ENCODE measurements at regions not wholly inside any gene's neighbourhood (a gene's known extent, or its start where the extent isn't known, plus 50 kb on each side); places are given as distances from the start of the nearest gene placed in this dataset.

DNA sequence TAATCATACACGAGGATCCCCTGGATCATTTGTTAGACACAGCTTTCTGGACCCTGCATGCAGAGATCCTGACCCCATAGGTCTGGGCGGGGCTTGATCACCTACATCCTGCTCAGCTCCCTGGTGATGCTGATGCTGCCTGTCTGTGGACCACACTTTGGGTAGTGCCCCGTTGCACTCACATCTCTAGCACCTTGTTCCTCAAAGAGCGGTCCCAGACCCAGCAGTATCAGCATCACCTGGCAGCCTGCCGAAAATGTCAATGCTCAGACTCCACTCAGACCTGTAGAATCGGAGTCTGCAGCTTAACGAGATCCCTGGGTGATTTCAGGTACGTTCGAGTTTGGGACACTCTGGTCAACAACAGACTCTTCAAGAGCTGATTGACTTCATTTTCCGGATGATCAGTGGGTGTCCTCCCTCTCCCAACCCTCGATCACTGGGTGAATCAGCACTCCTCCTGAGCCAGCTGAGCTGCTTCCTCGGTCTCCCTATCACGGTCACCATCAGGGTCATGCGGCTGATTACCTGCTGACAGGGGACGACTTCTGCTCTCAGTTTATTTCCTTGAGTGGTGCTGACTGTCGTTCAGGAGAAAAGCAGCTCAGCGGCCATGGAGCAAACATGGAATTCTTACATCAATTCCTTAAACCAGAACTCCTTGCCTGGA lies 150.6 kb upstream of the RAB12 start:
- no peak for DNase-seq (ENCODE audit: low read depth, low spot score)
- no peak overlapping the region for H3K4me3 ChIP-seq (ENCODE audit: low read length)

GRCh38 chr18:8460748-8461147 lies 148.5 kb upstream of the RAB12 start:
- no peak for DNase-seq (ENCODE audit: low read depth, low spot score)
- no peak overlapping the region for H3K4me3 ChIP-seq (ENCODE audit: low read length)

GRCh38 chr18:8461544-8461943 lies 147.7 kb upstream of the RAB12 start:
- no peak for DNase-seq (ENCODE audit: low read depth, low spot score)
- H3K4me3 ChIP-seq (ENCODE audit: low read length) = no peak overlapping the region

GRCh38 chr18:8462651-8463185 lies 146.5 kb upstream of the RAB12 start:
- DNase-seq (ENCODE audit: low read depth, low spot score) = no peak
- H3K4me3 ChIP-seq (ENCODE audit: low read length) = no peak overlapping the region

- DNase-seq (ENCODE audit: low read depth, low spot score) = no peak
- H3K4me3 ChIP-seq (ENCODE audit: low read length) = no peak overlapping the region
Observed at GRCh38 chr18:8463791-8464190, 145.4 kb upstream of the RAB12 start.

DNA sequence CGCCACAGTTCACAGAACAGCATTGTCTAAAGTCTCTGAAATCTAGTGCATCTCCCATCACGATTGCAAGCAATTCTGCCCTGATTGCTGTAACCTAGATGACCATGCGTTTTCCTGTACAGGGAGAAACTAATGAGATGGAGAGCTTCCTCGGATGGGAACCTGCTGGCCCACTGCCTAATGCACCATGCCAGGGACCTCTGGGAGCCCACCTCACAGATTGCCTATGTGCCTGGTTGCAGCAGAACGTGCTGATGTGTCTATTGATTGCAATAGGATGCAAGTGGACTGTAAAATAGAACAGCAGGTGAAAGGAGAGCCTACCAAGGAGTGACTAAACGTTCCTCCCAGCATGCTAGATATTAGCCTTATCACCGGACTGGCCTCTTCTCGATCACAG lies 141.0 kb upstream of the RAB12 start:
- no peak overlapping the region for H3K4me3 ChIP-seq (ENCODE audit: low read length)
- DNase-seq (ENCODE audit: low read depth, low spot score) = no peak

- no peak for DNase-seq (ENCODE audit: low read depth, low spot score)
- H3K4me3 ChIP-seq (ENCODE audit: low read length) = no peak overlapping the region
Observed at GRCh38 chr18:8468921-8469335, 140.3 kb upstream of the RAB12 start.

DNA sequence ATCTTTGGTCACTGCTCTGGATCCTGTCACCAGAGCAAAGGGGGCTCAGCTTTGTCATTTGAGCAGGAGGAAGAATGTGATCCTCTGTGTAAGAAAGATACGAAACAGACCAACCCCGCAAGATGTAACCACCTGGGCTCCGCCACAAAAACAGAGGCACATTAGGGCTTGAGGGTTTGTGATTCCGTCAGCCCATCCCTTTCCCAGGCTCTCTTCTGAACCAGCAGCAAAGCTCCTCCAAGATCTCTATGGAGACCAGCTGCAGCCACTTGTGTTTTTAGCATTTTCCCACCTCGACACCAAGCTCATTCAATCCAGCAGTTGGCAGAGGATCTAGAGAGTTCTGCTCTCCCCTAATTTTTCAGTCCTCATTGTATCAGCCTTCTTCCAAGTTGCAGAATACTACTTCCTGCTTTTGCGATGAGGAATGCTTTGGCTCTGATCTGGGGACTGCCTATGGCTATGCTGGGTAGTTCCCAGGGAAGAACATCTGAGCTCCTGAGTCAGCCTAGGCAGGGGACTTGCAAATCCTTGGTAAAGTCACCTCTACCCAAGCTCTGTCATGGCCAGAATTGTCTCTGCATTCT lies 139.6 kb upstream of the RAB12 start:
- no peak for DNase-seq (ENCODE audit: low read depth, low spot score)
- no peak overlapping the region for H3K4me3 ChIP-seq (ENCODE audit: low read length)

GRCh38 chr18:8471372-8471771 lies 137.9 kb upstream of the RAB12 start:
- no peak for DNase-seq (ENCODE audit: low read depth, low spot score)
- H3K4me3 ChIP-seq (ENCODE audit: low read length) = no peak overlapping the region

DNA sequence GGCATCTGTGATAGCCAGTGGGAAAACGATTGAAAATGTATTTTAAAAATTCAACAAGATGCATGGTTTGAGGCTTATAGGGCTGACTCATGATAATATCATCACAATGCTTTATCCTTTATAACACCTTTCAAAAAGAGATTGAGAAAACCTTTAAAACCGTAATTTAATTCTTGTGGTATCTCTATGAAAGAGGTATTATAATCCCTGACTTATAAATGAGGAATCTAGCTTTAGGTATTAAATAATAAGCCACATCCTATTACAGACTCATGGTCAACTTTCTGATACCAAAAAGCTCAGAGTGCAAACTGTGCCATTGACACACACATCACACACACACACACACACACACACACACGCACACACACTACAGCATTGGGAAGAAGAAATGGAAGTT lies 134.6 kb upstream of the RAB12 start:
- DNase-seq (ENCODE audit: low read depth, low spot score) = no peak
- no peak overlapping the region for H3K4me3 ChIP-seq (ENCODE audit: low read length)

DNA sequence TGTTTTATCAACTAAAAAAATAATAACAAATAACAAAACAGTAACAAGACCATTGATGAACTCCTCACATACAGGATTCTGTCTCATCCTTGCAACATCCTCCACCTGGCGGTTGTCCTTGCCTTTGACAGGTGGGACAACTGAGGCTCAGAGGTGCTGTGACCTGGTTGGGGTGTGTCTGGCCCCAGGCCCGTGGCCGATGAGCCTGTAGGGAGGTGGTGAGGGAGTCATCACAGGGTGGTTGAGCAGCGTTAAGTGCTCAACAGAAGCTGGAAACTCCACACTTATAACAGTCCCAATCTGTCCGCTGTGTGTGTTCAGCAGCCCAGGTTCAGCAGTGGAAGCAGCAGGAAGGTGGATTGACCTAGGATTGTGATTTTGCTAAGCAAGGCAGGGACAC lies 131.6 kb upstream of the RAB12 start:
- no peak for DNase-seq (ENCODE audit: low read depth, low spot score)
- no peak overlapping the region for H3K4me3 ChIP-seq (ENCODE audit: low read length)

DNA sequence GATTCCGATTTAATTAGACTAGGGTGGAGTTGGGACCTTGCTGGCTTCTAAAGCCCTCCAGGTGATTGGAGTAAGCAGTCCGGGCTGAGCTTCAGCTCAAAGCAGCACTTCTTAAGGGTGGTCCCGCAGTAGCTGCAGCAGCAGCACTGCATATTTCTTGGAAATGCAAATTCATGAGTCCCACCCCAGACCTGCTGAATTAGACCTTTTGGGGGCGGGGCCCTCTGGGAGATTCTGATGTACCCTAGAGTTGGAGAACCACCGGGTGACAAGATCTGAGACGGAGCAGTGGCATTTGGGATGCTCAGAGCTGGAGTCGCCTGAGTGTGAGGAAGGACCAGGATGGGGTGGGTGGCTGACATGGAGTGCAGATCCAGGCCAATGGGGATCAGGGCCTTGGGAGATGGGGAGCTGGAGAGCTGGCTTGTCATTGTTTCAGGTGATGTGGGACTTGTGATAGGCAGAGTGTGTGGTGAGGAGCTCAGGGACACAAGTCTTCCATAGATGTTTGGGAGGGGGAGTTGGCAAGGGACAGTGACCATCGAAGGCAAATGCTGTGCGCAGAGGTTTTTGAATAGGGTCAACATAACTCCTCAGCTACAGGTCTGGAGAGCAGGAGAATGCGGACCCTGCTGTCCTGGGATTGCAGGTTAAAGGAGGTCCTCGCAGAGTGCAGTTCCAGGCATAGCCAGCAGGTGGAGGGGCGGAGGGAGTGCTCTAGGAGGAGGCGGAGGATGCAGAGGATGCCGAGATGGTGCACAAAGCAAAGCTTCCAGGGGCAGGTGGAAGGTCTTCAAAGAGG lies 130.9 kb upstream of the RAB12 start:
- H3K4me3 ChIP-seq (ENCODE audit: low read length) = no peak overlapping the region
- DNase-seq (ENCODE audit: low read depth, low spot score) = peak; percentile 47

GRCh38 chr18:8478968-8479370 lies 130.3 kb upstream of the RAB12 start:
- no peak overlapping the region for H3K4me3 ChIP-seq (ENCODE audit: low read length)
- DNase-seq (ENCODE audit: low read depth, low spot score) = no peak

- no peak for DNase-seq (ENCODE audit: low read depth, low spot score)
- H3K4me3 ChIP-seq (ENCODE audit: low read length) = no peak overlapping the region
Observed at GRCh38 chr18:8479789-8480188, 129.4 kb upstream of the RAB12 start.

- H3K4me3 ChIP-seq (ENCODE audit: low read length) = no peak overlapping the region
- no peak for DNase-seq (ENCODE audit: low read depth, low spot score)
Observed at GRCh38 chr18:8480506-8481328, 128.5 kb upstream of the RAB12 start.

- no peak overlapping the region for H3K4me3 ChIP-seq (ENCODE audit: low read length)
- no peak for DNase-seq (ENCODE audit: low read depth, low spot score)
Observed at GRCh38 chr18:8484951-8485350, 124.3 kb upstream of the RAB12 start.

- no peak overlapping the region for H3K4me3 ChIP-seq (ENCODE audit: low read length)
- no peak for DNase-seq (ENCODE audit: low read depth, low spot score)
Observed at GRCh38 chr18:8489761-8490160, 119.5 kb upstream of the RAB12 start.

GRCh38 chr18:8491516-8491915 lies 117.7 kb upstream of the RAB12 start:
- no peak for DNase-seq (ENCODE audit: low read depth, low spot score)
- no peak overlapping the region for H3K4me3 ChIP-seq (ENCODE audit: low read length)

- no peak for DNase-seq (ENCODE audit: low read depth, low spot score)
Observed at GRCh38 chr18:8493141-8493540, 116.1 kb upstream of the RAB12 start.

More at GRCh38 chr18:8493141-8493540, 116.1 kb upstream of the RAB12 start:
- H3K4me3 ChIP-seq (ENCODE audit: low read length) = no peak overlapping the region

Measured in Jurkat, Clone E6-1 (cell line).